ENCODE measurements at regions not wholly inside any gene's neighbourhood (a gene's known extent, or its start where the extent isn't known, plus 50 kb on each side); places are given as distances from the start of the nearest gene placed in this dataset.

GRCh38 chr16:49078104-49078503, 203.5 kb downstream of the CBLN1 start:
- peak; percentile 5 for DNase-seq (ENCODE audit: extremely low spot score)
- Histone ChIP-seq H3K27ac (replicated peaks in 1 of 4) (no peak overlapping the region), H3K36me3 (no peaks in the 10 kb centered on the region), H3K4me1 (no peaks in the 10 kb centered on the region), H3K9me3 (peaks cover 0 to 18% (median 7%) of the 10 kb centered on the region in 4 donors), H3K4me3 (no peak overlapping the region), H3K27me3 (no peaks in the 10 kb centered on the region)
- intact Hi-C loops (cut with DNase I), result no loop called here
- TF ChIP-seq CTCF (IDR thresholded peaks at IDR 0.05) (no peak), EP300 (IDR thresholded peaks at IDR 0.05) (no peak), POLR2AphosphoS5 (IDR thresholded peaks at IDR 0.05) (no peak), POLR2A (IDR thresholded peaks at IDR 0.05; ENCODE audit: low read depth) (no peak)
- 88% methylated on average over 1 of the region's 1 CpG for WGBS

- peak; percentile 88 for DNase-seq (ENCODE audit: extremely low spot score)
- TF ChIP-seq POLR2AphosphoS5 (IDR thresholded peaks at IDR 0.05) (no peak), EP300 (IDR thresholded peaks at IDR 0.05) (no peak), CTCF (IDR thresholded peaks at IDR 0.05) (no peak), POLR2A (IDR thresholded peaks at IDR 0.05; ENCODE audit: low read depth) (no peak)
- intact Hi-C loops (cut with DNase I), result no loop called here
- 81% methylated on average over 3 of the region's 3 CpGs for WGBS
- no peaks in the 10 kb centered on the region for H3K27me3 ChIP-seq
- H3K36me3 ChIP-seq, result no peaks in the 10 kb centered on the region
- H3K4me3 ChIP-seq, result no peak overlapping the region
- H3K9me3 ChIP-seq, result peaks cover 0 to 18% (median 7%) of the 10 kb centered on the region in 4 donors
- no peak overlapping the region for H3K27ac ChIP-seq (replicated peaks in 1 of 4)
- H3K4me1 ChIP-seq, result no peaks in the 10 kb centered on the region
These were observed 205.9 kb downstream of the CBLN1 start for GRCh38 chr16:49075709-49076108.

GRCh38 chr16:49068224-49068623, 213.4 kb downstream of the CBLN1 start:
- Histone ChIP-seq H3K9me3 (peaks cover 0 to 6% (median 0%) of the 10 kb centered on the region in 4 donors), H3K4me3 (no peak overlapping the region), H3K27ac (replicated peaks in 1 of 4) (no peak overlapping the region), H3K27me3 (peaks cover 0 to 8% (median 0%) of the 10 kb centered on the region in 4 donors), H3K36me3 (no peaks in the 10 kb centered on the region), H3K4me1 (no peaks in the 10 kb centered on the region)
- TF ChIP-seq POLR2A (IDR thresholded peaks at IDR 0.05; ENCODE audit: low read depth) (no peak), POLR2AphosphoS5 (IDR thresholded peaks at IDR 0.05) (no peak), EP300 (IDR thresholded peaks at IDR 0.05) (no peak), CTCF (IDR thresholded peaks at IDR 0.05) (no peak)
- intact Hi-C loops (cut with DNase I), result no loop called here
- WGBS, result 83% methylated on average over 5 of the region's 5 CpGs
- peak; percentile 5 for DNase-seq (ENCODE audit: extremely low spot score)

GRCh38 chr16:49067776-49068175, 213.9 kb downstream of the CBLN1 start:
- Histone ChIP-seq H3K9me3 (peaks cover 0 to 6% (median 0%) of the 10 kb centered on the region in 4 donors), H3K27ac (replicated peaks in 1 of 4) (no peak overlapping the region), H3K4me1 (no peaks in the 10 kb centered on the region), H3K4me3 (no peak overlapping the region), H3K27me3 (peaks cover 0 to 11% (median 0%) of the 10 kb centered on the region in 4 donors), H3K36me3 (no peaks in the 10 kb centered on the region)
- peak; percentile 62 for DNase-seq (ENCODE audit: extremely low spot score)
- WGBS, result 63% methylated on average over 4 of the region's 4 CpGs
- TF ChIP-seq POLR2A (IDR thresholded peaks at IDR 0.05; ENCODE audit: low read depth) (no peak), CTCF (IDR thresholded peaks at IDR 0.05) (no peak), EP300 (IDR thresholded peaks at IDR 0.05) (no peak), POLR2AphosphoS5 (IDR thresholded peaks at IDR 0.05) (no peak)
- intact Hi-C loops (cut with DNase I), result no loop called here

GRCh38 chr16:49061137-49061714, 220.4 kb downstream of the CBLN1 start:
- no peak for TF ChIP-seq POLR2A (IDR thresholded peaks at IDR 0.05; ENCODE audit: low read depth)
- TF ChIP-seq POLR2AphosphoS5 (IDR thresholded peaks at IDR 0.05), result no peak
- TF ChIP-seq CTCF (IDR thresholded peaks at IDR 0.05), result no peak
- no peak for TF ChIP-seq EP300 (IDR thresholded peaks at IDR 0.05)
- H3K4me3 ChIP-seq, result no peak overlapping the region
- H3K36me3 ChIP-seq, result no peaks in the 10 kb centered on the region
- H3K27me3 ChIP-seq, result peaks cover 0 to 15% (median 0%) of the 10 kb centered on the region in 4 donors
- intact Hi-C loops (cut with DNase I), result no loop called here
- WGBS, result 52% methylated on average over 3 of the region's 3 CpGs
- H3K27ac ChIP-seq (replicated peaks in 1 of 4), result no peak overlapping the region
- H3K4me1 ChIP-seq, result no peaks in the 10 kb centered on the region
- peak; percentile 68 for DNase-seq (ENCODE audit: extremely low spot score)
- no peaks in the 10 kb centered on the region for H3K9me3 ChIP-seq
